H1 (cell line): ENCODE measurements at regions not wholly inside any gene's neighbourhood (a gene's known extent, or its start where the extent isn't known, plus 50 kb on each side); places are given as distances from the start of the nearest gene placed in this dataset.

Experiments
- CTCF ChIA-PET: fragments of 300-600 bp; sonication (Branson Sonifier 250); formaldehyde crosslinking; loops from one replicate; lab custom pipeline; 2021; ENCODE audit not compliant: partially characterized antibody; lab: Charles Lee
- POLR2A ChIA-PET: fragments of 300-600 bp; sonication (Branson Sonifier 250); formaldehyde crosslinking; loops from one replicate; lab custom pipeline; 2021; ENCODE audit warnings: inconsistent platforms; ENCODE audit not compliant: partially characterized antibody; lab: Charles Lee
- DNase-seq, 2 experiments: peaks; one replicate each; pipeline versions ENCODE4 v3.0.0 to v3.0.0-alpha.2; 2010 to 2022; ENCODE audit warnings: low spot score in 2 of 2, low read depth in 1 of 2, mixed read lengths in 1 of 2
- FAIRE-seq: peaks from 2 replicates; lab custom pipeline; 2011; peaks lifted over from hg19 to GRCh38; lab: Jason Lieb, UNC
- H2AFZ ChIP-seq: 2 replicates; pipeline ENCODE4 v1.8.1; 2012; ENCODE audit warnings: low read length, inconsistent platforms
- H2AK5ac ChIP-seq: 2 replicates; pipeline ENCODE4 v1.6.1; 2013; ENCODE audit warnings: low read depth, low read length
- H2BK120ac ChIP-seq: replicated peaks from 2 replicates; pipeline ENCODE3; 2013; ENCODE audit warnings: low read depth, low read length, inconsistent platforms
- H2BK12ac ChIP-seq: 2 replicates; pipeline ENCODE4 v1.6.1; 2013; ENCODE audit warnings: low read depth, low read length
- H2BK15ac ChIP-seq: 2 replicates; pipeline ENCODE4 v1.6.1; 2013; ENCODE audit warnings: low read length
- H2BK20ac ChIP-seq: 2 replicates; pipeline ENCODE4 v1.6.1; 2013; ENCODE audit warnings: low read length
- H2BK5ac ChIP-seq: 2 replicates; pipeline ENCODE4 v1.6.1; 2013; ENCODE audit warnings: low read depth, low read length
- H3K14ac ChIP-seq: 2 replicates; pipeline ENCODE4 v1.6.1; 2013; ENCODE audit warnings: inconsistent platforms; ENCODE audit not compliant: insufficient read length
- H3K18ac ChIP-seq: 2 replicates; pipeline ENCODE4 v1.6.1; 2013; ENCODE audit warnings: low read length; ENCODE audit errors: extremely low read depth
- H3K23ac ChIP-seq: 2 replicates; pipeline ENCODE4 v1.6.1; 2013; ENCODE audit warnings: inconsistent platforms; ENCODE audit not compliant: insufficient read length
- H3K23me2 ChIP-seq: 2 replicates; pipeline ENCODE4 v1.6.1; 2013; ENCODE audit warnings: low read depth, low read length
- H3K27ac ChIP-seq: 2 replicates; pipeline ENCODE4 v1.6.1; 2011; ENCODE audit warnings: low read depth, low read length, inconsistent platforms
- H3K27me3 ChIP-seq, 4 experiments: replicated peaks in 1 of 4; 1 replicate in 1 of 4; 2 replicates in 3 of 4; pipeline versions ENCODE4 v1.6.1 to v1.8.1; 2011 to 2013; ENCODE audit warnings: low read length in 3 of 4, mild to moderate bottlenecking in 3 of 4, inconsistent platforms in 2 of 4, mixed read lengths in 2 of 4, moderate library complexity in 1 of 4; ENCODE audit not compliant: control insufficient read depth in 3 of 4, insufficient read depth in 3 of 4; ENCODE audit errors: extremely low read depth in 1 of 4
- H3K36me3 ChIP-seq, 4 experiments: 2 replicates each; pipeline versions ENCODE4 v1.6.1 to v1.8.1; 2011 to 2013; ENCODE audit warnings: mild to moderate bottlenecking in 4 of 4, low read length in 3 of 4, moderate library complexity in 2 of 4, control low read depth in 1 of 4, inconsistent platforms in 1 of 4; ENCODE audit not compliant: insufficient read depth in 4 of 4, control insufficient read depth in 2 of 4
- H3K4ac ChIP-seq: replicated peaks from 2 replicates; pipeline ENCODE3; 2013; ENCODE audit warnings: low read length, low read depth, mixed read lengths, inconsistent platforms; ENCODE audit not compliant: insufficient read length
- H3K4me1 ChIP-seq, 4 experiments: replicated peaks in 1 of 4; 1 replicate in 1 of 4; 2 replicates in 3 of 4; pipeline versions ENCODE4 v1.6.1 to v1.8.1; 2011 to 2013; ENCODE audit warnings: low read length in 3 of 4, inconsistent platforms in 2 of 4, mixed read lengths in 1 of 4; ENCODE audit not compliant: insufficient read depth in 4 of 4, control insufficient read depth in 3 of 4
- H3K4me2 ChIP-seq, 2 experiments: 2 replicates each; pipeline versions ENCODE4 v1.6.1 to v1.8.1; 2011 to 2013; ENCODE audit warnings: low read depth in 2 of 2, low read length in 2 of 2, control low read depth in 1 of 2, inconsistent platforms in 1 of 2, mild to moderate bottlenecking in 1 of 2; ENCODE audit not compliant: insufficient read depth in 1 of 2
- H3K4me3 ChIP-seq, 4 experiments: fragments of 200-600, 300-600 bp in 1 of 4; sonication (generic), shearing (Covaris generic), sonication (Bioruptor Twin) in 1 of 4; 2 replicates each; pipeline versions ENCODE4 v1.5.1 to v1.8.1; 2011 to 2016; ENCODE audit warnings: low read length in 4 of 4, low read depth in 3 of 4, control low read depth in 2 of 4, inconsistent platforms in 2 of 4, mild to moderate bottlenecking in 2 of 4, mixed read lengths in 1 of 4, moderate library complexity in 1 of 4; ENCODE audit not compliant: insufficient read depth in 2 of 4; ENCODE audit errors: extremely low read depth in 1 of 4
- H3K56ac ChIP-seq: replicated peaks from 2 replicates; pipeline ENCODE3; 2013; ENCODE audit warnings: low read depth, mild to moderate bottlenecking, mixed read lengths, low read length, inconsistent platforms; ENCODE audit not compliant: insufficient read length
- H3K79me1 ChIP-seq: 2 replicates; pipeline ENCODE4 v1.6.1; 2013; ENCODE audit warnings: low read depth, low read length, control low read depth
- H3K79me2 ChIP-seq, 2 experiments: 2 replicates each; pipeline versions ENCODE4 v1.6.1 to v1.8.1; 2012 to 2013; ENCODE audit warnings: low read length in 2 of 2, mild to moderate bottlenecking in 2 of 2, inconsistent platforms in 1 of 2; ENCODE audit not compliant: insufficient read depth in 2 of 2, control insufficient read depth in 1 of 2
- H3K9ac ChIP-seq, 4 experiments: replicated peaks in 1 of 4; 1 replicate in 1 of 4; 2 replicates in 3 of 4; pipeline versions ENCODE4 v1.6.1 to v1.8.1; 2011 to 2013; ENCODE audit warnings: low read depth in 3 of 4, low read length in 3 of 4, control low read depth in 2 of 4, mild to moderate bottlenecking in 2 of 4, moderate library complexity in 2 of 4, inconsistent platforms in 1 of 4; ENCODE audit errors: extremely low read depth in 1 of 4
- H3K9me3 ChIP-seq, 2 experiments: 2 replicates each; pipeline versions ENCODE4 v1.6.1 to v1.8.1; 2012 to 2013; ENCODE audit warnings: mild to moderate bottlenecking in 2 of 2, moderate library complexity in 2 of 2, control low read depth in 1 of 2, inconsistent platforms in 1 of 2, low read depth in 1 of 2, low read length in 1 of 2, mixed read lengths in 1 of 2; ENCODE audit not compliant: insufficient read depth in 2 of 2
- H4K20me1 ChIP-seq, 2 experiments: replicated peaks in 1 of 2; 2 replicates each; pipeline versions ENCODE3 to v1.8.1; 2011 to 2013; ENCODE audit warnings: inconsistent platforms in 2 of 2, low read length in 2 of 2, mild to moderate bottlenecking in 1 of 2; ENCODE audit not compliant: insufficient read depth in 2 of 2, control insufficient read depth in 1 of 2
- H4K5ac ChIP-seq: 2 replicates; pipeline ENCODE4 v1.6.1; 2013; ENCODE audit warnings: low read length, low read depth, mixed read lengths, inconsistent platforms; ENCODE audit not compliant: insufficient read length
- H4K8ac ChIP-seq: 2 replicates; pipeline ENCODE4 v1.8.0; 2013; ENCODE audit warnings: mild to moderate bottlenecking, moderate library complexity, low read length, inconsistent platforms; ENCODE audit not compliant: insufficient read depth; ENCODE audit errors: extremely low read depth
- H4K91ac ChIP-seq: replicated peaks from 2 replicates; pipeline ENCODE3; 2013; ENCODE audit warnings: low read length, mixed read lengths, inconsistent platforms; ENCODE audit not compliant: insufficient read length
- BCL11A ChIP-seq, 2 experiments: IDR thresholded peaks; one replicate each; pipeline ENCODE4 v1.6.1; 2011; ENCODE audit warnings: low read depth in 2 of 2, low read length in 2 of 2, mild to moderate bottlenecking in 2 of 2
- CEBPB ChIP-seq: IDR thresholded peaks from 2 replicates; pipeline ENCODE4 v1.6.1; 2012; ENCODE audit warnings: low read depth, low read length
- EZH2 ChIP-seq: fragments of 200-600 bp; sonication (generic); IDR thresholded peaks from 2 replicates; pipeline ENCODE4 v1.7.1; 2012; ENCODE audit warnings: low read depth, mild to moderate bottlenecking, moderate library complexity, low read length, inconsistent platforms; ENCODE audit not compliant: severe bottlenecking
- GABPA ChIP-seq: IDR thresholded peaks from 2 replicates; pipeline ENCODE4 v1.6.1; 2011; ENCODE audit warnings: mild to moderate bottlenecking, low read length, moderate library complexity, borderline replicate concordance; ENCODE audit not compliant: insufficient read depth
- NANOG ChIP-seq: IDR thresholded peaks from 2 replicates; pipeline ENCODE4 v1.6.1; 2011; ENCODE audit warnings: low read length, low read depth, mild to moderate bottlenecking, inconsistent platforms; ENCODE audit not compliant: insufficient read depth, poor library complexity, severe bottlenecking
- NRF1 ChIP-seq: IDR thresholded peaks from 2 replicates; pipeline ENCODE4 v1.6.1; 2011; ENCODE audit warnings: mild to moderate bottlenecking, low read depth, low read length, improper control_type of control experiment
- PHF8 ChIP-seq: fragments of 200-600 bp; sonication (generic); conservative IDR thresholded peaks from 2 replicates; pipeline ENCODE4 v1.7.1; 2012; ENCODE audit warnings: low read depth, mild to moderate bottlenecking, inconsistent platforms, low read length, moderate library complexity
- POLR2AphosphoS5 ChIP-seq: IDR thresholded peaks from 2 replicates; pipeline ENCODE4 v1.6.1; 2011; ENCODE audit warnings: low read depth, low read length
- RFX5 ChIP-seq: IDR thresholded peaks from 2 replicates; pipeline ENCODE4 v1.6.1; 2011; ENCODE audit warnings: low read depth, low read length, improper control_type of control experiment, borderline replicate concordance
- SP2 ChIP-seq: IDR thresholded peaks from 2 replicates; pipeline ENCODE4 v1.6.1; 2012; ENCODE audit warnings: mild to moderate bottlenecking, low read length, inconsistent platforms
- TAF1 ChIP-seq: IDR thresholded peaks from 2 replicates; pipeline ENCODE4 v1.6.1; 2011; ENCODE audit warnings: mild to moderate bottlenecking, low read depth, low read length
- TEAD4 ChIP-seq: IDR thresholded peaks from 2 replicates; pipeline ENCODE4 v1.6.1; 2012; ENCODE audit warnings: low read depth, low read length, inconsistent platforms, mixed read lengths
- WGBS, 2 experiments: shearing (Covaris generic) in 1 of 2; methylation state at CpG; one replicate each; pipeline versions ENCODE4 v1.1.6 to v1.1.7; 2013 to 2015; ENCODE audit warnings: low lambda C conversion rate in 2 of 2, mixed read lengths in 2 of 2, inconsistent platforms in 1 of 2, low coverage in 1 of 2, missing lambda C conversion rate in 1 of 2; ENCODE audit not compliant: insufficient replicate concordance in 2 of 2, insufficient coverage in 1 of 2, insufficient read length in 1 of 2; ENCODE audit errors: extremely low coverage in 1 of 2, missing lambda C conversion rate in 1 of 2; 5-methylcytosine and 5-hydroxymethylcytosine counted together
- TF ChIP-seq, protein P1 (sequence below): IDR thresholded peaks from 2 replicates; pipeline ENCODE4 v1.6.1; 2012; ENCODE audit warnings: inconsistent platforms
- TF ChIP-seq, protein P2 (sequence below): IDR thresholded peaks from 2 replicates; pipeline ENCODE4 v1.6.1; 2011; ENCODE audit warnings: low read length, improper control_type of control experiment

DNA sequence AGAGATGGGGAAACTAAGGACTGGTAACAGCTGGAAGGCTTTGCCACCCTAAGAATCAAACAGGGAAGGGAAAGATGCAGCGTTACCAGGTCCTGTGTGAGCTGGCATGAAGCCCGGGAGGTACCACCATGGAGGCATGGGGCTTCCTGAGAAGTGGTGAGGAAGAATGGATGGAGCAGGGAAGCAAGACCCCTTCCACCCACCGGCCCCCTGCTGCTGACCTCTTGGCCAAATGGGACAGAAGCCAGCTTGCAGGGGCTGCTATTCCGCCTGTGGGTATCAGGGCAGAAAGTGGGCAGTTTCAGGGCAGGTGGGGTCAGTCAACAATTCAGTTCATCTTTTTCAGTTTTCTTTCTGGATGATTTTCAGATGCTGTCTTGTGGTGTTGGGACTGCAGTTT is 1099.9 kb downstream of the TBC1D22A start:
- CTCF ChIA-PET: no interaction called here
- no peaks in the 10 kb centered on the region for H4K20me1 ChIP-seq
- FAIRE-seq: no peak

More for the DNA sequence above, 1099.9 kb downstream of the TBC1D22A start:
- no peaks in the 10 kb centered on the region; a peak in 1 of 8 replicates for H3K36me3 ChIP-seq
- no peaks in the 10 kb centered on the region for H3K23me2 ChIP-seq
- H3K9ac ChIP-seq: no peak overlapping the region
- no peak overlapping the region for H3K18ac ChIP-seq
- TF ChIP-seq TAF1 (no peak), PHF8 (no peak), EZH2 (no peak), GABPA (no peak), NANOG (no peak), TEAD4 (no peak), CEBPB (no peak), POLR2AphosphoS5 (no peak), BCL11A (IDR thresholded peaks at IDR 0.05; ENCODE audit: low read depth in 2 of 2, low read length in 2 of 2) (no peak), NRF1 (no peak), SP2 (no peak), RFX5 (no peak)
- TF ChIP-seq, protein P1, sequence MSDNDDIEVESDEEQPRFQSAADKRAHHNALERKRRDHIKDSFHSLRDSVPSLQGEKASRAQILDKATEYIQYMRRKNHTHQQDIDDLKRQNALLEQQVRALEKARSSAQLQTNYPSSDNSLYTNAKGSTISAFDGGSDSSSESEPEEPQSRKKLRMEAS: no peak
- TF ChIP-seq, protein P2, sequence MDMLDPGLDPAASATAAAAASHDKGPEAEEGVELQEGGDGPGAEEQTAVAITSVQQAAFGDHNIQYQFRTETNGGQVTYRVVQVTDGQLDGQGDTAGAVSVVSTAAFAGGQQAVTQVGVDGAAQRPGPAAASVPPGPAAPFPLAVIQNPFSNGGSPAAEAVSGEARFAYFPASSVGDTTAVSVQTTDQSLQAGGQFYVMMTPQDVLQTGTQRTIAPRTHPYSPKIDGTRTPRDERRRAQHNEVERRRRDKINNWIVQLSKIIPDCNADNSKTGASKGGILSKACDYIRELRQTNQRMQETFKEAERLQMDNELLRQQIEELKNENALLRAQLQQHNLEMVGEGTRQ: no peak
- H2BK120ac ChIP-seq: no peak overlapping the region
- no peak overlapping the region for H2BK12ac ChIP-seq
- peaks cover 30 to 53% of the 10 kb centered on the region in 2 experiments for H3K9me3 ChIP-seq
- H3K4ac ChIP-seq: no peak overlapping the region
- no peak overlapping the region for H3K23ac ChIP-seq
- H3K79me1 ChIP-seq: no peaks in the 10 kb centered on the region
- no peaks in the 10 kb centered on the region for H3K79me2 ChIP-seq
- POLR2A ChIA-PET: no interaction called here
- H3K4me3 ChIP-seq: no peak overlapping the region
- no peaks in the 10 kb centered on the region for H3K27me3 ChIP-seq
- H3K56ac ChIP-seq: no peak overlapping the region
- H2BK20ac ChIP-seq: no peak overlapping the region
- H4K91ac ChIP-seq: no peak overlapping the region
- H2BK5ac ChIP-seq: no peak overlapping the region
- H3K14ac ChIP-seq: no peak overlapping the region
- no peak overlapping the region for H2AFZ ChIP-seq
- H4K8ac ChIP-seq: no peak overlapping the region
- 84% methylated on average over 4 of the region's 4 CpGs; no CpG with 5 or more reads in 1 of the 2 experiments for WGBS, 2 experiments
- H2AK5ac ChIP-seq: no peak overlapping the region
- H3K27ac ChIP-seq: no peak overlapping the region
- no peak overlapping the region for H2BK15ac ChIP-seq
- no peaks in the 10 kb centered on the region for H3K4me1 ChIP-seq
- H3K4me2 ChIP-seq: no peak overlapping the region
- H4K5ac ChIP-seq: no peak overlapping the region
- DNase-seq: no peak
